NT2/D1 (cell line): ENCODE measurements at regions not wholly inside any gene's neighbourhood (a gene's known extent, or its start where the extent isn't known, plus 50 kb on each side); places are given as distances from the start of the nearest gene placed in this dataset.

Source experiments
- SUZ12 ChIP-seq: IDR thresholded peaks from 2 replicates; pipeline ENCODE4 v1.6.1; 2011; ENCODE audit not compliant: insufficient read length, insufficient read depth; ENCODE audit errors: extremely low read depth
- YY1 ChIP-seq: IDR thresholded peaks from 2 replicates; pipeline ENCODE4 v1.6.1; 2011; ENCODE audit not compliant: insufficient read length, insufficient read depth
- ZNF274 ChIP-seq: IDR thresholded peaks from 2 replicates; pipeline ENCODE4 v1.6.1; 2011; ENCODE audit warnings: mild to moderate bottlenecking, low read depth, low read length

DNA sequence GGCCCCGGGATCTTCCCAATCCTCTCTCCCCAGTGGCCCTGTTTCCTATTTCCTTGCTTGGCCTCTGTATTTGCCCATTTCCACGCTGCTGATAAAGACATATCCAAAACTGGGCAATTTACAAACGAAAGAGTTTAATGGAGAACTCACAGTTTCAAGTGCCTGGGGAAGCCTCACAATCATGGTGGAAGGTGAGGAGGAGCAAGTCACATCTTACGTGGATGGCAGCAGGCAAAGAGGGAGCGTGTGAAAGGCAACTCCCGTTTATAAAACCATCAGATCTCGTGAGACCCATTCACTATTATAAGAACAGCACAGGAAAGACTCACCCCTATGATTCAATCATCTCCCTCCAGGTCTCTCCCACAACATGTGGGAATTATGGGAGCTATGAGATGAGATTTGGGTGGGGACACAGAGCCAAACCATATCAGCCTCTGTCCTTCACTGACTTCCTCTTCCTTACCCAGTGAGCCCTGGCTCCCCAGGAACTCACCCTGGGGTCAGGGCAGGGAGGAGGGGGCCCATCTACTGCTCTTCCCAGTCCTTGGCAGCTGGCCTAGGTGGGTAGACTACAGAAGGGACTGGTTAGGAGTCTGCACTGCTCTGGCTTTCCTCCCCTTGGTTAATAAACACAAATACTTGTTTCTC is 105.8 kb upstream of the MYCN start:
- TF ChIP-seq YY1 (no peak), SUZ12 (no peak), ZNF274 (no peak)
